ENCODE measurements at regions not wholly inside any gene's neighbourhood (a gene's known extent, or its start where the extent isn't known, plus 50 kb on each side); places are given as distances from the start of the nearest gene placed in this dataset.

DNA sequence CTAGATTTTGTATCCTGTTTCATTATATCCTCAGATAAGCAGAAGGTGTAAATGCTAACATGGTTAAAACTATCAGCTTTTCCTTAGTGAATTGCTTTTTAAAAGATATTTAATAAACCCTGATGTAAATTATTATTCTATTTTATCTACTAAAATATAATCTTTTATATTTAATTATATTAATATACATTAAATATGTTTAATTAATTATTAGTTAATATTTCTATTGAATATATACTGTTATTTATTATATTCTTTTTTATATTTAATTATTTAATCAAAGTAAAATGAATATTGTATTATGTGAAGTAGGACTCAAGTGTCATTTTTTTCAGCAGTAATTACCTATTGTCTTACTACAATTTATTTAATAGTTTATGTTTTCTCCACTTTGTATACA, 179.7 kb upstream of the ADGRL4 start:
- TF ChIP-seq POLR2A (IDR thresholded peaks at IDR 0.05) = no peak
- TF ChIP-seq, protein P1, sequence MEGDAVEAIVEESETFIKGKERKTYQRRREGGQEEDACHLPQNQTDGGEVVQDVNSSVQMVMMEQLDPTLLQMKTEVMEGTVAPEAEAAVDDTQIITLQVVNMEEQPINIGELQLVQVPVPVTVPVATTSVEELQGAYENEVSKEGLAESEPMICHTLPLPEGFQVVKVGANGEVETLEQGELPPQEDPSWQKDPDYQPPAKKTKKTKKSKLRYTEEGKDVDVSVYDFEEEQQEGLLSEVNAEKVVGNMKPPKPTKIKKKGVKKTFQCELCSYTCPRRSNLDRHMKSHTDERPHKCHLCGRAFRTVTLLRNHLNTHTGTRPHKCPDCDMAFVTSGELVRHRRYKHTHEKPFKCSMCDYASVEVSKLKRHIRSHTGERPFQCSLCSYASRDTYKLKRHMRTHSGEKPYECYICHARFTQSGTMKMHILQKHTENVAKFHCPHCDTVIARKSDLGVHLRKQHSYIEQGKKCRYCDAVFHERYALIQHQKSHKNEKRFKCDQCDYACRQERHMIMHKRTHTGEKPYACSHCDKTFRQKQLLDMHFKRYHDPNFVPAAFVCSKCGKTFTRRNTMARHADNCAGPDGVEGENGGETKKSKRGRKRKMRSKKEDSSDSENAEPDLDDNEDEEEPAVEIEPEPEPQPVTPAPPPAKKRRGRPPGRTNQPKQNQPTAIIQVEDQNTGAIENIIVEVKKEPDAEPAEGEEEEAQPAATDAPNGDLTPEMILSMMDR (IDR thresholded peaks at IDR 0.05) = no peak

All from adrenal gland (tissue), 5 donors.